GM19455 (cell line): ENCODE measurements at regions not wholly inside any gene's neighbourhood (a gene's known extent, or its start where the extent isn't known, plus 50 kb on each side); places are given as distances from the start of the nearest gene placed in this dataset.

ENCODE experiments used
- ATAC-seq: cut with Tn5 transposase; IDR thresholded peaks from one replicate; pipeline ENCODE4 v1.9.1; 2021; ENCODE audit not compliant: unreplicated experiment

GRCh38 chr5:82620957-82621600 is 342.9 kb upstream of the RPS23 start:
- no peak for ATAC-seq

DNA sequence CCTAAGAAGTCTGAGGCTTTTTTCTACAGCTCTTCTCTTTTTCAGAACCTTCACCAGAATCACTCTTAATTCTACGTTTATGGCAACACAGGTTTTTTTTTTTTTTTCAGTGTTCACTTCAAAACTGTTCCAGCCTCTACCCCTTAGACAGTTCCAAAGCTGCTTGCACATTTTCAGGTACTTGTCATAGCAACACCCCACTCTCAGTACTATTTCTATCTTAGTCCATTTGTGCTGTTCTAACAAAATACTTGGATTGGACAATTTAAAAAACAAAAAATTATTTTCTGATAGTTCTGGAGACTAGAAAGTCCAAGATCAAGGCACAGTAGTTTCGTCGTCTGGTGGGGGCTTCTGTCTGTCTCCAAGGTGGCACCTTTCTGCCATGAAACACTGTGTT is 340.9 kb upstream of the RPS23 start:
- ATAC-seq: no peak

- no peak for ATAC-seq
Measured at GRCh38 chr5:82614706-82615105, 336.6 kb upstream of the RPS23 start.

GRCh38 chr5:82613891-82614290 is 335.7 kb upstream of the RPS23 start:
- ATAC-seq: no peak

GRCh38 chr5:82610686-82611085 is 332.5 kb upstream of the RPS23 start:
- ATAC-seq: no peak

DNA sequence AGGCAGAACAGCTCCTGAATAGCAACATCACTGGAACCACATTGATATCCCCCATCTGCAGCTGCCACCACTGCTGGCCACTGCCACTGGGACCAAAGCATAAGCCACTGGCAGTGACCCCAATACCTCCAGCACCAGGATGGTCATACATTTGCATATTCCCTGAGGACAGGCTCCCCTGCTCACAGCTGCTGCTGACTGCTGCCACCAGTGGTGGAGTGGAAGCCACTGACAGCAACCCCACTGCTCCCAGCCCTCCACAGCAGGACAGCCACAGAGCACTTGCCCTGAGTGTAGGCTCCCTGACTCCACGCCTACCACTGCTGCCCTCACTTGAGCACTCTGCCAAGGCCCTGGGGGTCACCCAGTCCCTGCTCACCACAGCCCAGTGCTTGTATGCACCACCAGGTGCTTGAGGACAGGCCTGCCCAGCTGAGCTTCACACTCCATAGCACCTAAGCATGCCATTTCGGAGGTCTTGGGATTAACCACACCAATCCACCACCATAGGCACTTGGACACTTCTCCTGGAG is 327.4 kb upstream of the RPS23 start:
- ATAC-seq: no peak

DNA sequence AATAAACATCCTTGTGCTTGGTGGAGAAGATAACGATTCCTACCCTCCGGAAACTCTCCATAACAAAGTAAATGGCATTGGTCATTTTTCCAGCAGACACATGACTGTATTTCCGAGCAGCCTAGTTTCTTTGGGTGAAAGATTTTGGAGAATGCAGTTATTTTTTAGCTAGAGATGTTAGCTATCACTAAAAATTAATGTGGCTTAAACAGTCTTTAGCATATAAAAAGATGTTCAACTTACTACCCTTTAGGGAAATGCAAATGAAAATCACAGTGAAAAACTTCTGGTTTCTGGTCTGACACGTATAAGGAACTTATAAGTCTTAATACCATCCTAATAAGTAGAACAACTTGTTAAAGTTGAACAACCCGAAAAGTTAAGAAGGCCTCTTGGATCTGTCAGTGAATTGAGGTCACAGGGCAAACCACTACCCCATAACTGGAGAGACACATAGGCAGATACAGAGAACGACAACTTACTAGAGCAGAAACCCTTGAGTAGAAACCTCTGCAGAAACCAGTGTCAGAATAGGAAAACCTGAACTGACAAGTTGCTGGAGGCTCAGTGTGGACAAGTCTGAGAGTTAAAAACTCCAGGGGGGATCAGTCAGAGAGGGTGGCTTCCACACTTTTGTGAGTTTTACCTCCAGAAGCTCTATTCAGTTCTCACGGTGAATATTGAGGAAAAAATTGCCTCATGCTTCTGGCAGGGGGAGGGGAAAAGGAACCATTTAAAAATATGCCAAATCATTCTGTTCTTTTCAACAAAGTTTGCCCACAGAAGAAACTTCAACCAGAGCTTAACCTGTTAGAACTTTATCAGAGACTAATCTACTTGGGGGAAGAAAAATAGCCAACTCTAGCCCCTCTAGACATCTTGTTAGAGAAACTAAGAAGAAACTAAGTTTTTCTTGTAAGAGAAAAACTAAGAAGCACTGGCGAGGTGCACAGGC is 325.2 kb upstream of the RPS23 start:
- ATAC-seq: no peak

GRCh38 chr5:82601861-82602260 is 323.7 kb upstream of the RPS23 start:
- no peak for ATAC-seq

GRCh38 chr5:82601077-82601476 is 322.9 kb upstream of the RPS23 start:
- ATAC-seq: no peak

GRCh38 chr5:82599692-82600091 is 321.5 kb upstream of the RPS23 start:
- ATAC-seq: no peak

DNA sequence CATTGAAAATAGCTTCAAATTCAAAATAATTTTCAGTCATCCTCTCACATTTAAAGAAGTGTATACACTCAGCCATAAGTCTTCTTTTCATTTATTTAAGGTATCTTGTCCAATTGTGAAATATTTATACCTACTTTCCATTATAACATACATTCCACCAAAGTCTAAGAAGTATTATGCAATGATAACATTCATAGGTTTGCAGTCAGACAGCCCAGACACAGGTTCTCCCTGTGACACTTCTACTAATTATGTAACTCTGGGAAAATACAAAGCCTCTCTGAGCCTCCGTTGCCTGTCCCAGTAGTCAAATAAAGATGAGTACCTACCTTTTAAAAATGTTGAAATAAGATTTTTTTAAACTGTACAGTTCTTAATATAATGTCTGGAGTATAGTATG is 320.9 kb upstream of the RPS23 start:
- ATAC-seq: no peak

DNA sequence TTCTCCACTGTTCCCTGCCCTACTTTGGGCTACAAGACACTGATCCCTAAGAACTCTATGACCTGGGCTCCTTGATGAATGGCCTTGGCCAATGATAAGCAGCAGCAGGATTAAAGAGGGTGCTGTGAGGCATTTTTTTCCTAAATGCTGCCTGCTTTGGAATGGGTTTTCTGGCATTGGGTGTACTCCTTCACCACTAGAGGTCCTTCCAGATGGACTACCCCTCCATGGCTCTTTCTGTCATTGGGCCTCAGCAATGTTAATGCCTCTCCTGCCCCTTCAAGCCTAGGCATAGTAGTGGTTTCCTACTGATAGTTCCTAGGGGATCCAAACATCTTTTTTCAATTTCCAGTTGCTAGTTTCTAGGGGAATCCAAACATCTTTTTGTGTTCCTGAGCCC is 319.3 kb upstream of the RPS23 start:
- no peak for ATAC-seq

- ATAC-seq: no peak
Measured at GRCh38 chr5:82596451-82596850, 318.3 kb upstream of the RPS23 start.

GRCh38 chr5:82595113-82595512 is 317.0 kb upstream of the RPS23 start:
- ATAC-seq: no peak

- no peak for ATAC-seq
Measured at GRCh38 chr5:82594097-82594496, 315.9 kb upstream of the RPS23 start.

DNA sequence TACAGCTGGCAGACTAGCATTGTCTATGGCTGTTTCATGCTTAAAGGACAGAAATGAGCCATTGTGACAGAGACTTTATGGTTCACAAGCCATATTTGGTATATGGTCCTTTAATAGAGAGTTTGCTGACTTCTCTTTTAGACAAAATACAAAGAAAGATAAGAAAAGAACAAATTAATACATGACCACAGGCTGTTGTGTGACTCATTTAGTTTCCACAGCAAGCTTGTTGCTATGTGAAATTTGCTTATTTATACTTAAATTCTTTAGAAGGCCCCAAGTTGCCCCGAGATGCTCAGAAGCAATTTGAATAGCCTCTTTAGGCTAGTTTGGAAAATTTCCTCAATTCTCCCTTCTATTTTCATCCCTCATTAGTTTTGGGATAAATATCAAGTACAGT is 315.3 kb upstream of the RPS23 start:
- ATAC-seq: no peak

DNA sequence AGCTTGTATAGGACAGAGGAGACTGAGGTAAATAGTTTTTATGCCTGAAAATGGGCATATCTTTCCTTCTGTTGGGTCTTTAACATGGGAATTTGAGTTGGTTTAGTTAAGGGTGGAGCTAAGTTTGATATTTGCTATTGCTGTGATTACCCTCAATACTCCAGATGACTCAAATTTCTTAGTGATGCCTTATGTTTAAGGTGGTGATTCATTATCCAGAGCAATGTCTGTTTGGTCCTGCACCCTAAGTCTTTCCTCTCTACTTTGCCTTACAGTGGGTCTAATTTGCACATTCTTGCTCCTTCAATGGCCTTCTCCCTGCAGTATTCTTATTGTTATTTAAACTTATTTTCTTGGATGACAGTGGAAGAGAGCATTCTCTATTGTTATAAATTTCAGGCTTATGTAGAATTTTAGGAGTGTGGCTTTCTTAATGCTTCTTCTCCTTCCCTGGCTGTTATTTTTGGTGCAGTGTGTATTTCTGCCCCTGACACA is 312.9 kb upstream of the RPS23 start:
- ATAC-seq: no peak

GRCh38 chr5:82590112-82590511 is 312.0 kb upstream of the RPS23 start:
- ATAC-seq: no peak

DNA sequence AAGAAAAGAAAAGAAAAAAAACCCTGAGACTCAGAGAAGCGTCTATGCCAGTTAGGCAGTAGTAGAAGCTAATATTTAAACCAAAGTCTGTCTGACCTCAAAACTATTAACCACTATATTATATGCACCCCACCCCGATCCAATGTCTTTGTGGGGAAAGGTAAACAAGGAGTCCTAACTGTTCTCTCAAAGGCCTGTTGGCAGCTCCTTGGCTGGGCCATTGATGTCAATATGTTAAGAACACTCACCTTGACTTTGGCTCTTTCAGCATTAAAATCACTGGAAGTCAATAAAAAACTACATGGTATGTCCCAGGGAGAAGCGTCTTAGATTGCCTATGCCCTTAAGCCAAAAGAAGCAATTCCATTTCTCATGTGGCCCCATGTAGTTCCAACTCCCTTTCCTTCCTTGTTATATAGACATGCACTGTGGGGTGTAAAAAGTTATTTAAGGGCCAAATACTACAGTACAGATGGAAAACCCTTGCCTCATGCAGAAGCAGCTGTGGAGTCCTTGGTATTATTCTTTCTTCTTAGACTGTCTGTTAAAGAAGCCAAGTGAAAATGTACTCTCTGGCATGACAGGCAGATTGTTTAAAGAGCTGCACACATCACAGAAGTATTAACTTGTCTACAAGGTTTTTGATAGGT is 308.6 kb upstream of the RPS23 start:
- no peak for ATAC-seq

DNA sequence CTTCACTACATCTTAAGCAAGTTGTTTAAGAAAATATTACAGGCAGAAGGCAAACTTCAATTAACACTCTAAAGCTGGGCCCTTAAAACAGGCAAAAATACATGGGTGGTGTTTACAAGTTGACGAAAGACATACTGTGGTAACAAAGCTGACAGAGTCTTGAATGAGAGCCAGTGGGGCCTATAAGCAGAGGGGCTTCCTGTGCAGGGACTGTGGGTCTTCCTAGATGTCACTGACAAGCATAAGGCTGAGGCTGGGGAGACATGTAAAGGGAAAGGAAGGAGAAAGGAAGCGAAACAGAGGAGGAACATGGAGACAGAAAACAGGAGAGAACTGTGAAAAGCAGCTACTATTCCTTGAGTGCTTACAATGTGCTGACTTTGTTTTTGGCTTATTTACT is 308.0 kb upstream of the RPS23 start:
- no peak for ATAC-seq

DNA sequence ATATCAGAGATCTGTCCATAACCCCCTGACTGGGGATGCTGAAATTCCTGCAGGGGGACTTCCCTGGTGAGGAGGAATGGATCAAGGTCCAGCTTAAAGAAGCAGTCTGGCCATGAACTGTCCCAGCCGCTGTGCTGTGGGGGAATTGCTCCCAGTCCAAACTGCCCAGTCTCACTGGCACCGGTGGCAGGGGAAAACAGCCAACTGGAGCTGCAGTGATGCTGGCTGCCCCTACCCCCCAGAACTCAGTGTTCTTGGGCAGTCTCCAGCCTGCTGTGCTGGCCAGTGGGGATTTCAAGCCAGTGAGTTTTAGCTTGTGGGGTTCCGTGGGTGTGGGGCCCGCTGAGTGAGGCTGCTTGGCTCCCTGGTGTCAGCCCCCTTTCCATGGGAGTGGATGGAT is 306.5 kb upstream of the RPS23 start:
- ATAC-seq: no peak
